ENCODE measurements at regions not wholly inside any gene's neighbourhood (a gene's known extent, or its start where the extent isn't known, plus 50 kb on each side); places are given as distances from the start of the nearest gene placed in this dataset.

GRCh38 chr3:189455641-189456417 lies 175.4 kb upstream of the TP63 start (continued):
- TF ChIP-seq RUNX1 (IDR thresholded peaks at IDR 0.05; ENCODE audit: low read depth): no peak
- TF ChIP-seq SMARCE1 (IDR thresholded peaks at IDR 0.05): no peak
- no peak for TF ChIP-seq POLR2AphosphoS2 (IDR thresholded peaks at IDR 0.05; ENCODE audit: low read length)
- no peak for TF ChIP-seq KLF1 (tag; IDR thresholded peaks at IDR 0.05)
- no peak for TF ChIP-seq SRSF1 (IDR thresholded peaks at IDR 0.05; ENCODE audit: low read depth, low read length)
- TF ChIP-seq CEBPB (tag; IDR thresholded peaks at IDR 0.05): no peak
- no peak for TF ChIP-seq TAL1 (IDR thresholded peaks at IDR 0.05)
- TF ChIP-seq ZNF280B (CRISPR knock-in tag; IDR thresholded peaks at IDR 0.05): no peak

DNA sequence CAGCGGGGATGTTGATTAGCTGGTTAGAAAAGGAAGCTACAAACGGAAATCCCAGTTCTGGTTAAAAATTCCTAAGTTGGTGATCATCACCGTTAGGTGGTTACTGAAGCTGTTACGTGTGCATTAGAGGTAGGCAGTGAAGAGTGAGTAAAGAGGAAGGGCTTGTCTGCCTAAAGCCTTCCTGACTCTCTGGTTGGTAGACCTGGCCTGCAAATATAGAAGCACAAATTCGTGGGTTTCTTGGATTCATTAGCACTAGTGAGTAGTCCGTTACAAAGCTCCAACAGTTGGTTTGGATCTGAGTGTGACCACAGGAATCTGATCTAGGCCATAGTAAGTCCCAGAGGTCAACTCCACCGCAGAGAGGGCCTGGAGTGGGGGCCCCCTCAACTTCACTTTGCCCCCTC lies 174.0 kb upstream of the TP63 start:
- no peaks in the 10 kb centered on the region for H3K9me3 ChIP-seq (replicated peaks; ENCODE audit: control insufficient read depth, insufficient read depth, low read depth, low read length)
- H3K4me2 ChIP-seq (ENCODE audit: insufficient read depth, low read length): no peak overlapping the region
- 0% methylated on average over 7 of the region's 7 CpGs for WGBS (ENCODE audit: insufficient coverage, low coverage, missing lambda C conversion rate)
- no peaks in the 10 kb centered on the region for H3K36me3 ChIP-seq (ENCODE audit: control insufficient read depth, insufficient read depth, low read length)
- CTCF ChIA-PET (ENCODE audit: low intra/inter-chr PET ratio): no interaction called here
- POLR2A ChIA-PET: no interaction called here
- no peak overlapping the region for H3K27ac ChIP-seq (ENCODE audit: extremely low read depth, low read depth, low read length)
- H3K9ac ChIP-seq (ENCODE audit: insufficient read depth in 1 of 2, low read depth in 2 of 2, low read length in 2 of 2): no peak overlapping the region
- H3K27me3 ChIP-seq (ENCODE audit: control insufficient read depth in 2 of 2, insufficient read depth in 2 of 2, low read length in 2 of 2): no peaks in the 10 kb centered on the region
- no TSS peak for BruUV-seq (replicated peaks)
- H4K20me1 ChIP-seq (replicated peaks; ENCODE audit: control insufficient read depth, insufficient read depth, low read length): no peaks in the 10 kb centered on the region
- intact Hi-C loops (cut with micrococcal nuclease) (no loop called here), in situ Hi-C loops (cut with MboI) (no loop called here)
- no peaks in the 10 kb centered on the region for H3K79me2 ChIP-seq (ENCODE audit: control insufficient read depth, insufficient read depth, low read length)
- no peak overlapping the region for H3K4me3 ChIP-seq
- ATAC-seq (no peak), FAIRE-seq (no peak), DNase-seq (ENCODE audit: extremely low read depth in 1 of 4, low spot score in 3 of 4) (no peak)
- no peaks in the 10 kb centered on the region for H3K4me1 ChIP-seq (replicated peaks in 1 of 2; ENCODE audit: control insufficient read depth in 2 of 2, insufficient read depth in 2 of 2, low read length in 2 of 2)
- no peaks in the 10 kb centered on the region for H3K9me1 ChIP-seq (ENCODE audit: control insufficient read depth, insufficient read depth, low read length)
- no peak overlapping the region for H2AFZ ChIP-seq (ENCODE audit: low read depth, low read length)
- TF ChIP-seq EHMT2 (IDR thresholded peaks at IDR 0.05) (no peak), BCL6 (CRISPR knock-in tag; IDR thresholded peaks at IDR 0.05) (no peak), ZNF436 (CRISPR knock-in tag; IDR thresholded peaks at IDR 0.05) (no peak), NFXL1 (CRISPR knock-in tag; IDR thresholded peaks at IDR 0.05) (no peak), HINFP (tag; conservative IDR thresholded peaks at IDR 0.05; ENCODE audit: low read depth) (no peak), HEY1 (CRISPR knock-in tag; IDR thresholded peaks at IDR 0.05; ENCODE audit: borderline replicate concordance) (no peak), ZNF197 (CRISPR knock-in tag; IDR thresholded peaks at IDR 0.05; ENCODE audit: low read depth) (no peak), KHSRP (IDR thresholded peaks at IDR 0.05) (no peak), RBFOX2 (IDR thresholded peaks at IDR 0.05; ENCODE audit: low read depth, low read length) (no peak)
- TF ChIP-seq, protein P1, sequence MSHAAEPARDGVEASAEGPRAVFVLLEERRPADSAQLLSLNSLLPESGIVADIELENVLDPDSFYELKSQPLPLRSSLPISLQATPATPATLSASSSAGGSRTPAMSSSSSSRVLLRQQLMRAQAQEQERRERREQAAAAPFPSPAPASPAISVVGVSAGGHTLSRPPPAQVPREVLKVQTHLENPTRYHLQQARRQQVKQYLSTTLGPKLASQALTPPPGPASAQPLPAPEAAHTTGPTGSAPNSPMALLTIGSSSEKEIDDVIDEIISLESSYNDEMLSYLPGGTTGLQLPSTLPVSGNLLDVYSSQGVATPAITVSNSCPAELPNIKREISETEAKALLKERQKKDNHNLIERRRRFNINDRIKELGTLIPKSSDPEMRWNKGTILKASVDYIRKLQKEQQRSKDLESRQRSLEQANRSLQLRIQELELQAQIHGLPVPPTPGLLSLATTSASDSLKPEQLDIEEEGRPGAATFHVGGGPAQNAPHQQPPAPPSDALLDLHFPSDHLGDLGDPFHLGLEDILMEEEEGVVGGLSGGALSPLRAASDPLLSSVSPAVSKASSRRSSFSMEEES (CRISPR knock-in tag; IDR thresholded peaks at IDR 0.05): no peak

All from K562 (cell line).